ENCODE measurements at regions not wholly inside any gene's neighbourhood (a gene's known extent, or its start where the extent isn't known, plus 50 kb on each side); places are given as distances from the start of the nearest gene placed in this dataset.

- Histone ChIP-seq H3K27ac (replicated peaks) (no peak overlapping the region), H3K4me3 (replicated peaks; ENCODE audit: insufficient read depth, low read length) (no peak overlapping the region), H3K27me3 (ENCODE audit: insufficient read depth, poor library complexity, severe bottlenecking) (no peaks in the 10 kb centered on the region)
- DNase-seq (ENCODE audit: low read depth in 1 of 2, low spot score in 1 of 2): no peak
- TF ChIP-seq POLR2AphosphoS5 (IDR thresholded peaks at IDR 0.05; ENCODE audit: low read depth) (no peak), SPI1 (IDR thresholded peaks at IDR 0.05; ENCODE audit: borderline replicate concordance, low read depth) (no peak), GABPA (IDR thresholded peaks at IDR 0.05; ENCODE audit: low read depth) (no peak), CTCF (IDR thresholded peaks at IDR 0.05; ENCODE audit: insufficient read depth, low read length) (no peak), REST (IDR thresholded peaks at IDR 0.05; ENCODE audit: insufficient replicate concordance, low read depth) (no peak)
Measured at GRCh38 chr2:43043553-43043870, 182.9 kb downstream of the ZFP36L2 start.

DNA sequence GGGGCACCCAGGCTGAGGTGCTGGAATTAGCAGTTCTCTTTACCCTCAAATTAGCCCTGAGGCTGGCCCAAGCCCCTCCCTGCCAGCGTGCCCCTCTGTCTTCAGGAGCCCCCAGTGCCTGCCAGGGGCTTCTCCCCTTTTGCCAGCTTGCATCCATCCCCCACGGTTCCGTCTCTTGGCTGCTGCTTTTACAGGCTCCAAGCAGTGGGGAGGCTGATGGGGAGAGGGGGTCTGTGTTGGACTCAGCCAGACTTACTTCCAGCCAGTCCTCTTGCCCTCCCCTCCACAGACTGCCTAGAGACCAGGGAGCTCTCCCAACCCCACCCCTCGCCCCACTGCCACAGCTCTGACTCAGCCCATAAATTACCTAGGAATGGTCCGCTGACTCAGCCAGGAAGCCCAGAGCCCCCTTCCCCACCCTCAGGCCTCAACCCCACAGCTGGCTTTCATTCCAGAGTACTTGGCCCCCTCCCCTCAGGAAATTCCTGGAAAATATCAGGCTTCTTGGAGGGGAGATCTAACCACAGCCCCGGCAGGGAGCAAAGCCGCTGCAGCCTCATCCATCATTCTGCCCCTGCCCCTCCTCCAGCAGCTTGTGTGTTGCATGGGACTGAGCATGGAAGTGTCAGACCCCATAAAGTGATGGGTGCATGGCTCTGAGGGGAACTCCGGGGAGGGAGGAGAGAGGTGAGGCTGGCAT, 184.6 kb downstream of the ZFP36L2 start:
- no peak overlapping the region for H3K27ac ChIP-seq (replicated peaks)
- no peaks in the 10 kb centered on the region for H3K27me3 ChIP-seq (ENCODE audit: insufficient read depth, poor library complexity, severe bottlenecking)
- no peak overlapping the region for H3K4me3 ChIP-seq (replicated peaks; ENCODE audit: insufficient read depth, low read length)
- no peak for DNase-seq (ENCODE audit: low read depth in 1 of 2, low spot score in 1 of 2)
- TF ChIP-seq GABPA (IDR thresholded peaks at IDR 0.05; ENCODE audit: low read depth) (no peak), REST (IDR thresholded peaks at IDR 0.05; ENCODE audit: insufficient replicate concordance, low read depth) (no peak), SPI1 (IDR thresholded peaks at IDR 0.05; ENCODE audit: borderline replicate concordance, low read depth) (no peak), POLR2AphosphoS5 (IDR thresholded peaks at IDR 0.05; ENCODE audit: low read depth) (no peak), CTCF (IDR thresholded peaks at IDR 0.05; ENCODE audit: insufficient read depth, low read length) (no peak)

- H3K27me3 ChIP-seq (ENCODE audit: insufficient read depth, poor library complexity, severe bottlenecking): no peaks in the 10 kb centered on the region
- no peak for DNase-seq (ENCODE audit: low read depth in 1 of 2, low spot score in 1 of 2)
- no peak overlapping the region for H3K27ac ChIP-seq (replicated peaks)
- TF ChIP-seq SPI1 (IDR thresholded peaks at IDR 0.05; ENCODE audit: borderline replicate concordance, low read depth) (no peak), REST (IDR thresholded peaks at IDR 0.05; ENCODE audit: insufficient replicate concordance, low read depth) (no peak), GABPA (IDR thresholded peaks at IDR 0.05; ENCODE audit: low read depth) (no peak), POLR2AphosphoS5 (IDR thresholded peaks at IDR 0.05; ENCODE audit: low read depth) (no peak), CTCF (IDR thresholded peaks at IDR 0.05; ENCODE audit: insufficient read depth, low read length) (no peak)
- H3K4me3 ChIP-seq (replicated peaks; ENCODE audit: insufficient read depth, low read length): no peak overlapping the region
Measured at GRCh38 chr2:43041173-43041591, 185.2 kb downstream of the ZFP36L2 start.
